ENCODE measurements at regions not wholly inside any gene's neighbourhood (a gene's known extent, or its start where the extent isn't known, plus 50 kb on each side); places are given as distances from the start of the nearest gene placed in this dataset.
A peak's percentile ranks its signal among the peaks of the same experiment; 100 is the strongest.
"Not testable (repeated sequence)": the region's sequence is repeated elsewhere in the genome, so short reads cannot be mapped to it uniquely, and the experiment has no call there.

- not testable (repeated sequence) for DNase-seq
Measured at GRCh38 chr7:51389216-51389812, 72.7 kb upstream of the COBL start.

GRCh38 chr7:51388241-51388640 lies 71.6 kb upstream of the COBL start:
- not testable (repeated sequence) for DNase-seq

GRCh38 chr7:51386806-51387568 lies 70.4 kb upstream of the COBL start:
- DNase-seq: not testable (repeated sequence)

- not testable (repeated sequence) for DNase-seq
Measured at GRCh38 chr7:51386184-51386583, 69.6 kb upstream of the COBL start.

GRCh38 chr7:51382243-51382642 lies 65.6 kb upstream of the COBL start:
- not testable (repeated sequence) for DNase-seq

GRCh38 chr7:51376420-51377092 lies 59.9 kb upstream of the COBL start:
- no peak for DNase-seq

- DNase-seq: no peak
Measured at GRCh38 chr7:51374936-51375335, 58.3 kb upstream of the COBL start.

GRCh38 chr7:51373607-51374006 lies 57.0 kb upstream of the COBL start:
- not testable (repeated sequence) for DNase-seq

GRCh38 chr7:51369746-51370145 lies 53.1 kb upstream of the COBL start:
- no peak for DNase-seq

- DNase-seq: not testable (repeated sequence)
Measured at GRCh38 chr7:51369228-51369627, 52.6 kb upstream of the COBL start.

GRCh38 chr7:51368334-51368733 lies 51.7 kb upstream of the COBL start:
- no peak for DNase-seq

GRCh38 chr7:51367614-51367968 lies 51.0 kb upstream of the COBL start:
- no peak for DNase-seq

- peak; percentile 4 for DNase-seq
Measured at GRCh38 chr7:51366930-51367613, 50.5 kb upstream of the COBL start.
